ENCODE measurements at regions not wholly inside any gene's neighbourhood (a gene's known extent, or its start where the extent isn't known, plus 50 kb on each side); places are given as distances from the start of the nearest gene placed in this dataset.

DNA sequence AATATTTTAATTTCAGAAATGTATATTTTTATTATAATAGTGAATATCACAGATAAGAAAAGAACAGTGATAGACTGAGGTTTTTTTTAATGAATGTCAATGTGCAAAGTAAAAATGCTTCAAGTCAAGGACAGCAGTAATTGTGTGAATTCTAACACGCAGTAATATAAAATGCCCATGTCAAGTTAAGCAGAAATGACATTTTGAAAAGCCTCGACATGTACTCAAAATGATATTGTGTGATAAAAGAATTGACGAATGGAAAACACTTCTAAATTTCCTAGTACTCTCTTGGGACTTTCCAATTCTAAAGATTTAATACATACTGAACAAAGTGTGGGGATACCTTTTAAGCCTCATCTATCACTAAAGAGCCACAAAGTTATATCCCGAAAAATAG, 172.6 kb downstream of the SLITRK6 start:
- TF ChIP-seq POLR2A (IDR thresholded peaks at IDR 0.05; ENCODE audit: low read length): no peak
- no peak for TF ChIP-seq GATA1 (IDR thresholded peaks at IDR 0.05; ENCODE audit: low read depth, low read length)

Data from erythroblast (primary cell).